ENCODE measurements at regions not wholly inside any gene's neighbourhood (a gene's known extent, or its start where the extent isn't known, plus 50 kb on each side); places are given as distances from the start of the nearest gene placed in this dataset.
"Not testable (repeated sequence)": the region's sequence is repeated elsewhere in the genome, so short reads cannot be mapped to it uniquely, and the experiment has no call there.

DNA sequence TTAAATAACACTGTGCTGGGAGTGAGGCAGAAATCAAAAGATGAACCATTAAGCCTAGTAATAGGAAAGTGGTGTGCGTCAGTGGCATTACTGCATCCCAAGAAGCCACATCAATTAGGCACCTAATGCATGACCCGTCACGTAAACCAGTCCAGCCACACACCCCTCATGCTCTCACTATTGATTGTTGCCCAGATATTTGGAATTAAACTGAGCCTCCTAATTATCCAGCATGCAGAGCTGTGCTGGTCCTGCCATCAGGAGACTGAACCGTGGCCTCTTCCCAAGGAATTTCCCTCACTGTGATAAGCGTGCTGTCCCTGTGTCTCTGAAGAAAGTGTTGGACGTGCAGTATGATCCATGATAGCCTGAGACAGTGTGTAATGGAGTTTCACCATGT, 270.6 kb upstream of the SLC14A2 start:
- TF ChIP-seq, protein P1, sequence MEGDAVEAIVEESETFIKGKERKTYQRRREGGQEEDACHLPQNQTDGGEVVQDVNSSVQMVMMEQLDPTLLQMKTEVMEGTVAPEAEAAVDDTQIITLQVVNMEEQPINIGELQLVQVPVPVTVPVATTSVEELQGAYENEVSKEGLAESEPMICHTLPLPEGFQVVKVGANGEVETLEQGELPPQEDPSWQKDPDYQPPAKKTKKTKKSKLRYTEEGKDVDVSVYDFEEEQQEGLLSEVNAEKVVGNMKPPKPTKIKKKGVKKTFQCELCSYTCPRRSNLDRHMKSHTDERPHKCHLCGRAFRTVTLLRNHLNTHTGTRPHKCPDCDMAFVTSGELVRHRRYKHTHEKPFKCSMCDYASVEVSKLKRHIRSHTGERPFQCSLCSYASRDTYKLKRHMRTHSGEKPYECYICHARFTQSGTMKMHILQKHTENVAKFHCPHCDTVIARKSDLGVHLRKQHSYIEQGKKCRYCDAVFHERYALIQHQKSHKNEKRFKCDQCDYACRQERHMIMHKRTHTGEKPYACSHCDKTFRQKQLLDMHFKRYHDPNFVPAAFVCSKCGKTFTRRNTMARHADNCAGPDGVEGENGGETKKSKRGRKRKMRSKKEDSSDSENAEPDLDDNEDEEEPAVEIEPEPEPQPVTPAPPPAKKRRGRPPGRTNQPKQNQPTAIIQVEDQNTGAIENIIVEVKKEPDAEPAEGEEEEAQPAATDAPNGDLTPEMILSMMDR (IDR thresholded peaks at IDR 0.05; ENCODE audit: low read depth, low read length), result not testable (repeated sequence)
- not testable (repeated sequence) for TF ChIP-seq MYC (IDR thresholded peaks at IDR 0.05; ENCODE audit: low read depth, low read length)
